GM12875 (cell line): ENCODE measurements at regions not wholly inside any gene's neighbourhood (a gene's known extent, or its start where the extent isn't known, plus 50 kb on each side); places are given as distances from the start of the nearest gene placed in this dataset.

Source experiments
- H3K4me3 ChIP-seq: one replicate; pipeline ENCODE4 v1.5.1; 2011; ENCODE audit warnings: low read depth, low read length, control low read depth
- CTCF ChIP-seq: IDR thresholded peaks from 2 replicates; pipeline ENCODE4 v1.5.1; 2011; ENCODE audit warnings: low read depth, mild to moderate bottlenecking, control low read depth, inconsistent platforms, low read length, moderate library complexity, borderline replicate concordance; ENCODE audit not compliant: insufficient read depth

- TF ChIP-seq CTCF = no peak
- no peak overlapping the region for H3K4me3 ChIP-seq
These were observed 237.5 kb downstream of the COG6 start for GRCh38 chr13:39892721-39893685.

GRCh38 chr13:39893808-39894207 is 238.3 kb downstream of the COG6 start:
- no peak overlapping the region for H3K4me3 ChIP-seq
- TF ChIP-seq CTCF = no peak

DNA sequence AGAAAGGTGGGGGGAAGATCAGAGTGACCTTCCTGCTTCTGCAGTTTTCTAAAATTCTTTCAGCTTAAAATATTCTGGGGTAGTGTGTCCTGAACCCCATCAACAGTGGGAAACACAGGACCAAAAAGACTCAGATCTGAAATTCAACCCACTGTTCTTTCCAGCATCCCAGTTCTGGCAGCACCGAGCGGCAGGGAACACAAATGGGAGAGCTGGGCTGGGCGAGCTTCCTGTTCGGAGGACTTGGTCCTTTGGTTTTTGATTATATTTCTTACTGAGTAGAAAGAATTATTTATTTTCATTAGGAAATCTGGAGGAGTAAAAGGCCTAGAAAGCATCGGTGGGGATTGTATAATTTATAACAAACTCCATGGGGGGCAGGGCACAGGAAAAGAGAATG is 239.1 kb downstream of the COG6 start:
- no peak overlapping the region for H3K4me3 ChIP-seq
- TF ChIP-seq CTCF = no peak

DNA sequence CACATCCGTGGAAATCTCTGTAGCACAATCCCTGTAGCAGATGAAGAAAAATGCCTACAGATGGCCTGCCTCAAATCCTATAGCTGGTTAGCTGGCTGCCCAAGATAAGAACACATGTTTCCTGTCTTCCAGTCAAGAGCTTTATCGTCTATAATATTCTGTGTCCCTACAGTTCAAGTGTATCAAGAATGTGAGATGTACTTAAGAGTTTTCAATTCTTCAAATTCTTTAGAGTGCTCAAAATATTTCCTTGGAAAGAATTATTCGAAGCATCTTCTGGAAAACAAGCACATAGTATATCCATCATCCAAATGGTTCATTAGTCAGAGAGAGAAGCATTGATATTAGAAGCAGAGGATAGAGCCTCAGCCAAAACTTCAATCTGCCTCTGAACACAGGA is 239.8 kb downstream of the COG6 start:
- TF ChIP-seq CTCF = no peak
- H3K4me3 ChIP-seq = no peak overlapping the region

GRCh38 chr13:39897636-39898035 is 242.2 kb downstream of the COG6 start:
- no peak for TF ChIP-seq CTCF
- H3K4me3 ChIP-seq = no peak overlapping the region

DNA sequence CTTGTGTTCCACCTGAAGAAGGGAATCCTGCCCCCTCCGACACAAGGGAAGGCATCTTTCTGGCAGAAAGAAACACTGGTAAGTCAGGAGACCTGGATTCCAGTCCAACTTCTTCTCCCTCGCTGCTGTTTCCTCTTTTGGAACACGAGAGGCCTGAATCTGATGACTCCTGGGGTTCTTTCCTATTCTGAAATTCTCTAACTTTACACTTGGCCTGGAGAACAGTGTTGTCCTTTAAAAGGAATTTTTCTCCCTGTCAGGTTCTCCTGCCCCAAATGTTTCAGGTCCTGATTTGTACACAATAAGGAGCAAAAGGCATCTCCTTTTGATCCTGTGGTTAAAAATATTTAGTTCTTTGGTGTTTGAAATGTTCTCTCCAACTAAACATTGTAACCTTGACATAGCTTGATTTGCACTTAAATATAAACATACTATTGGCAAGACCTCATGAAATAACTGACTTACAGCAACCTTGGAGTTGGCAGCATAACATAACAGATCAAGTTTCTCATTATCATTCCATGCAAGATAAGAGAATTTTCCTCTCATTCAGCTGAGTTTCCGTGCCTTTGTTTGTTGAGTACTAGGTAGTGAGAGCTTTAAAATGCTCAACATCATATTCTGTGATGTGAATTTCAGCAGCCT is 244.8 kb downstream of the COG6 start:
- no peak overlapping the region for H3K4me3 ChIP-seq
- TF ChIP-seq CTCF = no peak

DNA sequence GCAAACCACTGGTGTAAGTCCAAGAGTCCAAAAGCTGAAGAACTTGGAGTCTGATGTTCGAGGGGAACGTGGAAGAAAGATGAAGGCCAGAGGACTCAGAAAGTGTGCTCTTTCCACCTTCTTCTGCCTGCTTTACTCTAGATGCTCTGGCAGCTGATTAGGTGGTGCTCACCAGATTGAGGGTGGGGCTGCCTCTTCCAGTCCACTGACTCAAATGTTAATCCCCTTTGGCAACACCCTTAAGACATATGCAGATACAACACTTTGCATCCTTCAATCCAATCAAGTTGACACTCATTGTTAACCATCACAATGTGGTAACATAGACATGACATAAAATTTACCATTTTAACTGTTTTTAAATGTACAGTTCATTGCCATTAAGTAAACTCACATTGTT is 249.5 kb downstream of the COG6 start:
- no peak overlapping the region for H3K4me3 ChIP-seq
- TF ChIP-seq CTCF = no peak
